ENCODE measurements at regions not wholly inside any gene's neighbourhood (a gene's known extent, or its start where the extent isn't known, plus 50 kb on each side); places are given as distances from the start of the nearest gene placed in this dataset.

GRCh38 chr15:98485451-98485850 lies 162.9 kb upstream of the IGF1R start:
- no peak for DNase-seq

GRCh38 chr15:98493966-98494511 lies 154.3 kb upstream of the IGF1R start:
- DNase-seq: no peak

- DNase-seq: no peak
Measured at GRCh38 chr15:98501192-98501591, 147.1 kb upstream of the IGF1R start.

- DNase-seq: no peak
Measured at GRCh38 chr15:98501632-98502031, 146.7 kb upstream of the IGF1R start.

- no peak for DNase-seq
Measured at GRCh38 chr15:98503970-98504369, 144.4 kb upstream of the IGF1R start.

GRCh38 chr15:98504998-98505397 lies 143.3 kb upstream of the IGF1R start:
- DNase-seq: no peak

GRCh38 chr15:98505611-98506031 lies 142.7 kb upstream of the IGF1R start:
- no peak for DNase-seq

- DNase-seq: no peak
Measured at GRCh38 chr15:98506172-98506571, 142.2 kb upstream of the IGF1R start.

- DNase-seq: no peak
Measured at GRCh38 chr15:98506711-98507110, 141.6 kb upstream of the IGF1R start.

- DNase-seq: no peak
Measured at GRCh38 chr15:98513428-98513986, 134.8 kb upstream of the IGF1R start.

GRCh38 chr15:98514034-98514622 lies 134.2 kb upstream of the IGF1R start:
- DNase-seq: no peak

- peak; percentile 36 for DNase-seq
Measured at GRCh38 chr15:98518823-98519561, 129.3 kb upstream of the IGF1R start.

- no peak for DNase-seq
Measured at GRCh38 chr15:98519767-98520550, 128.4 kb upstream of the IGF1R start.

- no peak for DNase-seq
Measured at GRCh38 chr15:98522127-98522526, 126.2 kb upstream of the IGF1R start.

GRCh38 chr15:98523912-98524662 lies 124.3 kb upstream of the IGF1R start:
- DNase-seq: no peak

- no peak for DNase-seq
Measured at GRCh38 chr15:98524838-98525660, 123.3 kb upstream of the IGF1R start.

- DNase-seq: no peak
Measured at GRCh38 chr15:98525661-98526001, 122.7 kb upstream of the IGF1R start.

- DNase-seq: no peak
Measured at GRCh38 chr15:98526094-98526493, 122.2 kb upstream of the IGF1R start.

- DNase-seq: no peak
Measured at GRCh38 chr15:98528046-98528725, 120.2 kb upstream of the IGF1R start.

GRCh38 chr15:98529205-98530145 lies 118.9 kb upstream of the IGF1R start:
- DNase-seq: no peak

Data from NCI-H2029 (cell line).